Kidney epithelial cell (primary cell): ENCODE measurements at regions not wholly inside any gene's neighbourhood (a gene's known extent, or its start where the extent isn't known, plus 50 kb on each side); places are given as distances from the start of the nearest gene placed in this dataset.
A peak's percentile ranks its signal among the peaks of the same experiment; 100 is the strongest.

Experiments
- DNase-seq: peaks from one replicate; pipeline ENCODE4 v3.0.0-alpha.2; 2010; ENCODE audit warnings: low read depth
- H3K27me3 ChIP-seq: 2 replicates; pipeline ENCODE4 v1.6.0; 2011; ENCODE audit warnings: low read length; ENCODE audit not compliant: control insufficient read depth, insufficient read depth
- H3K36me3 ChIP-seq: 2 replicates; pipeline ENCODE4 v1.5.1; 2011; ENCODE audit warnings: low read length; ENCODE audit not compliant: control insufficient read depth, insufficient read depth
- H3K4me3 ChIP-seq: 2 replicates; pipeline ENCODE4 v1.5.1; 2011; ENCODE audit warnings: low read depth, mild to moderate bottlenecking, control low read depth, low read length
- TF ChIP-seq, protein P1 (sequence below): IDR thresholded peaks from 2 replicates; pipeline ENCODE4 v1.5.1; 2011; ENCODE audit warnings: mild to moderate bottlenecking, moderate library complexity, low read length, control low read depth, inconsistent platforms; ENCODE audit not compliant: insufficient read depth, poor library complexity, severe bottlenecking

DNA sequence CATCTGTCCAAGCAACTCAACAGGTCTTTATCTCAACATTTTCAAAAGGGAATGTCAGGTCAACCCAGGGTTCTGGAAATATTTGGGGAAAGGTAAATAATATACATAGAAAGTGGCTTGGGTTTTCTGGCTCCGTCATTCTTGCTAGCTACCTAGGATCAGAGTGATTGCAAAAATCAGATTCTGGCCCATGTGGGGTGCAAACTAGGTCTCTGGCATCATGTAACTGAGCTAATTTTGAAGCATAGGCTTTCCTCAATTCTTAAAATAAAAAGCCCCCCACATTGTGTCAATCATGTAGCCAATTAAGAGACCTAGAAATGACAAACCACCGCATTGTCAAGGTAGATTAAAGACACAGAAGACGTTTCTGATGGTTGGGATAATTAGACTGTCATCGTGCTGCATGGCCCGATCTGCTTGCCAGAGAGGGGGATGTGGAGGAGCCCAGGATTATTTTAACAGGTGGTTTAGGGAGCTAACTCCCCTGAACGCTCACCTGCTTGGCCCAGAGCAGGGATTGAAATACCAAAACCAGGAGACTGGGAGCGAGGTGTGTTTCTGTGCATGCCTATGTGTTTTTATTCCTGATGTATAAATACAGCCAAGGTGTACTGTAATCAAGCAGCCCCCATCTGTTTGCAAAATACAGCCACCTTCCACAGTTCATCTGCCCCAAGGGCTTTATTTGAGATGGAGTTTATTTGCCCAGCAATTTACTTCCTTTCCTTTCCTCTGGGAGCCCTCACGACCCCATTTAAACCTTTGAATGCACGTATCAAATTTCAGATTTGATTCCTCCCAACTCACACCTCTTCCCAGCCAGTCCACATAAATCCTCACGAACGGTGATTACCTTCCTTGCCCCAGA, 189.5 kb downstream of the TTC8 start:
- H3K4me3 ChIP-seq = no peak overlapping the region
- H3K36me3 ChIP-seq = no peaks in the 10 kb centered on the region
- TF ChIP-seq, protein P1, sequence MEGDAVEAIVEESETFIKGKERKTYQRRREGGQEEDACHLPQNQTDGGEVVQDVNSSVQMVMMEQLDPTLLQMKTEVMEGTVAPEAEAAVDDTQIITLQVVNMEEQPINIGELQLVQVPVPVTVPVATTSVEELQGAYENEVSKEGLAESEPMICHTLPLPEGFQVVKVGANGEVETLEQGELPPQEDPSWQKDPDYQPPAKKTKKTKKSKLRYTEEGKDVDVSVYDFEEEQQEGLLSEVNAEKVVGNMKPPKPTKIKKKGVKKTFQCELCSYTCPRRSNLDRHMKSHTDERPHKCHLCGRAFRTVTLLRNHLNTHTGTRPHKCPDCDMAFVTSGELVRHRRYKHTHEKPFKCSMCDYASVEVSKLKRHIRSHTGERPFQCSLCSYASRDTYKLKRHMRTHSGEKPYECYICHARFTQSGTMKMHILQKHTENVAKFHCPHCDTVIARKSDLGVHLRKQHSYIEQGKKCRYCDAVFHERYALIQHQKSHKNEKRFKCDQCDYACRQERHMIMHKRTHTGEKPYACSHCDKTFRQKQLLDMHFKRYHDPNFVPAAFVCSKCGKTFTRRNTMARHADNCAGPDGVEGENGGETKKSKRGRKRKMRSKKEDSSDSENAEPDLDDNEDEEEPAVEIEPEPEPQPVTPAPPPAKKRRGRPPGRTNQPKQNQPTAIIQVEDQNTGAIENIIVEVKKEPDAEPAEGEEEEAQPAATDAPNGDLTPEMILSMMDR = no peak
- no peak for DNase-seq
- H3K27me3 ChIP-seq = no peaks in the 10 kb centered on the region

GRCh38 chr14:89014569-89014850, 190.1 kb downstream of the TTC8 start:
- H3K27me3 ChIP-seq = no peaks in the 10 kb centered on the region
- H3K4me3 ChIP-seq = no peak overlapping the region
- TF ChIP-seq, protein P1 = no peak
- no peak for DNase-seq
- H3K36me3 ChIP-seq = no peaks in the 10 kb centered on the region

DNA sequence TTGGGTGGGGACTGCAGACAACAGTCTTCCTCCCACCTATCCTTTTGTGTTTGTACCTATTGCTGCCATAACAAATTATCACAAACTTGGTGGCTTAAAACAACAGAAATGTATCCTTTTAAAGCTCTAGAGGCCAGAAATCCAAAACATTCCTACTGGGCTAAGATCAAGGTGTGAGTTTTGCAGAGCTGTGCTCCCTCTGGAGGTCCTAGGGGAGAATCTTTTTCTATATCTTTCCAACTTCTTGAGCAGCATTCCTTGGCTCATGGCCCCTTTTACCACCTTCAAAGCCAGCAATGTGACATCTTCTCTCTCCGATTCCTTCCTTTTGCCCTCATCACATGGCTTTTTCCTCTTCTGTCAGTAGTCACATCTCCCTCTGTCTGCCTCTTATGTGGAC, 190.6 kb downstream of the TTC8 start:
- TF ChIP-seq, protein P1 = peak; percentile 11

DNA sequence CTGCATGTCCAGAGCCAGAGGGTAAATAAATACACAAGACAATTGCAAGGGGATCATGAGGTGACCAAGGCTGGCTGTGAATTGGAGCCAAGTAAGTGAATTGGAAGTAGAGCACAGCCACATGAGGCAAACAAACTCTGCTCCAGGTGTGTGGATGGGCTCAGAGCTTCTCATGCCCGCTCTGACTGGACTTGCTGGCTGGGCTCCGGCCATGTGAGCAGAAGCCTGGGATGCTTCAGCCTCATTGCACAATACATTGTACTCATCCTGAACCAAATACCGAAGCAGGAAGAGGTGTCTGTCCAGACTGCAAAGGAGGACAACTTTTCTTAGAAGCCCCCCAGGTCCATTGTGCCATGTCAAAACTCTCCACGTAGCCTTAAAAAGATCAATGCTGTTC, 193.0 kb downstream of the TTC8 start:
- no peaks in the 10 kb centered on the region for H3K27me3 ChIP-seq
- H3K36me3 ChIP-seq = no peaks in the 10 kb centered on the region
- no peak overlapping the region for H3K4me3 ChIP-seq
- TF ChIP-seq, protein P1 = no peak
- DNase-seq = no peak

More for the DNA sequence above, 190.6 kb downstream of the TTC8 start:
- Histone ChIP-seq H3K27me3 (no peaks in the 10 kb centered on the region), H3K36me3 (no peaks in the 10 kb centered on the region), H3K4me3 (no peak overlapping the region)
- no peak for DNase-seq

GRCh38 chr14:89022274-89022673, 197.8 kb downstream of the TTC8 start:
- Histone ChIP-seq H3K27me3 (peaks cover 9% of the 10 kb centered on the region), H3K36me3 (no peaks in the 10 kb centered on the region), H3K4me3 (no peak overlapping the region)
- TF ChIP-seq, protein P1 = no peak
- no peak for DNase-seq

- TF ChIP-seq, protein P1 = no peak
- H3K27me3 ChIP-seq = peaks cover 16% of the 10 kb centered on the region
- no peak overlapping the region for H3K4me3 ChIP-seq
- DNase-seq = no peak
- H3K36me3 ChIP-seq = no peaks in the 10 kb centered on the region
Observed at GRCh38 chr14:89024691-89025090, 200.2 kb downstream of the TTC8 start.
